ENCODE measurements at regions not wholly inside any gene's neighbourhood (a gene's known extent, or its start where the extent isn't known, plus 50 kb on each side); places are given as distances from the start of the nearest gene placed in this dataset.

DNA sequence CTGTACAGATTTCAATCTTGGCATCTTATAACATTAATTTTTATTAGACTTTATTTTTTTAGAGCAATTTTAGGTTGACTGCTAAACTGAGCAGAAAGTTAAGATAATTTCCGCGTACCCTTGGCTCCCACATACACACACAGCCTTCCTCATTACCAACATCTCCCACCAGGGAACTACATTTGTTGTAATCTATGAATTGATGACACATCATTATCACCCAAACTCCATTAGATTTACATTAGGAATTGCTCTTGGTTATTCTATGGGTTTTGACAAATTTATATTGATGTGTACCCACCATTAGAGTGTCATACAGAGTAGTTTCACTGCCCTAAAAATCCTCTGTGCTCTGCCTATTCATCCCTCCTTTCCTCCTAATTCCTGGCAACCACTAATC is 56.4 kb upstream of the GRIK3 start:
- Histone ChIP-seq H3K4me2 (replicated peaks; ENCODE audit: low read depth, low read length, poor library complexity, severe bottlenecking) (no peak overlapping the region), H3K27ac (ENCODE audit: low read length in 2 of 2) (no peak overlapping the region), H3K4me3 (ENCODE audit: control extremely low read depth in 1 of 5, extremely low read depth in 1 of 5, insufficient read depth in 1 of 5, low read depth in 2 of 5, low read length in 4 of 5) (no peak overlapping the region), H4K20me1 (ENCODE audit: control insufficient read depth, insufficient read depth, low read length, poor library complexity, severe bottlenecking) (no peaks in the 10 kb centered on the region), H3K4me1 (ENCODE audit: control insufficient read depth in 2 of 2, insufficient read depth in 2 of 2, low read length in 2 of 2) (peaks cover 9 to 20% of the 10 kb centered on the region in 2 donors), H3K27me3 (replicated peaks in 1 of 4; ENCODE audit: control extremely low read depth in 1 of 4, control insufficient read depth in 3 of 4, insufficient read depth in 4 of 4, low read length in 3 of 4) (peaks cover 0 to 9% (median 2%) of the 10 kb centered on the region in 4 experiments), H3K9ac (ENCODE audit: low read length) (no peak overlapping the region), H3K9me3 (ENCODE audit: control extremely low read depth in 1 of 3, control insufficient read depth in 2 of 3, insufficient read depth in 1 of 3, low read length in 2 of 3) (no peaks in the 10 kb centered on the region), H2AFZ (ENCODE audit: insufficient read depth, low read depth, low read length, poor library complexity, severe bottlenecking) (no peak overlapping the region), H3K36me3 (replicated peaks in 1 of 2; ENCODE audit: control extremely low read depth in 1 of 2, control insufficient read depth in 1 of 2, extremely low read depth in 1 of 2, insufficient read depth in 2 of 2, low read length in 1 of 2) (no peaks in the 10 kb centered on the region), H3K79me2 (ENCODE audit: control insufficient read depth, insufficient read depth, low read length) (no peaks in the 10 kb centered on the region)
- Mint-ChIP-seq H3K9me3 (ENCODE audit: insufficient read depth) (no peaks in the 10 kb centered on the region), H3K4me1 (peaks cover 18% of the 10 kb centered on the region), H3K4me3 (no peak overlapping the region), H3K27ac (no peak overlapping the region), H3K27me3 (peaks cover 11% of the 10 kb centered on the region)
- DNase-seq (no peak), ATAC-seq (ENCODE audit: low read depth) (no peak)
- no peak for TF ChIP-seq EZH2 (IDR thresholded peaks at IDR 0.05; ENCODE audit: borderline replicate concordance, insufficient read depth, low read depth, low read length, poor library complexity, severe bottlenecking)
- TF ChIP-seq, protein P1, sequence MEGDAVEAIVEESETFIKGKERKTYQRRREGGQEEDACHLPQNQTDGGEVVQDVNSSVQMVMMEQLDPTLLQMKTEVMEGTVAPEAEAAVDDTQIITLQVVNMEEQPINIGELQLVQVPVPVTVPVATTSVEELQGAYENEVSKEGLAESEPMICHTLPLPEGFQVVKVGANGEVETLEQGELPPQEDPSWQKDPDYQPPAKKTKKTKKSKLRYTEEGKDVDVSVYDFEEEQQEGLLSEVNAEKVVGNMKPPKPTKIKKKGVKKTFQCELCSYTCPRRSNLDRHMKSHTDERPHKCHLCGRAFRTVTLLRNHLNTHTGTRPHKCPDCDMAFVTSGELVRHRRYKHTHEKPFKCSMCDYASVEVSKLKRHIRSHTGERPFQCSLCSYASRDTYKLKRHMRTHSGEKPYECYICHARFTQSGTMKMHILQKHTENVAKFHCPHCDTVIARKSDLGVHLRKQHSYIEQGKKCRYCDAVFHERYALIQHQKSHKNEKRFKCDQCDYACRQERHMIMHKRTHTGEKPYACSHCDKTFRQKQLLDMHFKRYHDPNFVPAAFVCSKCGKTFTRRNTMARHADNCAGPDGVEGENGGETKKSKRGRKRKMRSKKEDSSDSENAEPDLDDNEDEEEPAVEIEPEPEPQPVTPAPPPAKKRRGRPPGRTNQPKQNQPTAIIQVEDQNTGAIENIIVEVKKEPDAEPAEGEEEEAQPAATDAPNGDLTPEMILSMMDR (IDR thresholded peaks at IDR 0.05) = no peak
- WGBS (ENCODE audit: insufficient coverage) = no CpG with 5 or more reads among the region's 2 CpGs
- ChIA-PET POLR2A (no interaction called here), CTCF (no interaction called here)
- intact Hi-C loops (cut with micrococcal nuclease) = no loop called here

DNA sequence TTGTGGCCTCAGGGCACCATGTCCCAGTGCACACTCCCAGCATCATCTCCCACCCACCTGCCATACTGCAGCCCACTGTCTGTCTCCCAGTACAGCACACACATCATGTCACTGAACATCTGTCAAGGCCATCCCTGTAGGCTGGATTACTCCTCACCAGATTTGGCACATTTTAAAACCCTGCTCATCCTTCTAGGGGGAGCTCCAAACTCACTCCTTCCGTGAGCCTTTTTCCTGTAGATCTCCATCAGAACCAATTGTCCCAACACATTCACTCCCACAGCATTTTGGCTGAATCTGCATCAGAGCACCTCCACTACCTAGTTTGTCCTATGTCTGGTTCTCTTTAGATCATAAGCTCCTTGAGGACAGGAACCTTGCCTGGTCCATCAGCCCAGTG is 58.6 kb upstream of the GRIK3 start:
- H3K27ac Mint-ChIP-seq = no peak overlapping the region
- WGBS (ENCODE audit: insufficient coverage) = no CpG with 5 or more reads among the region's 1 CpG
- H3K27me3 Mint-ChIP-seq = peaks cover 8% of the 10 kb centered on the region

More for the DNA sequence above, 58.6 kb upstream of the GRIK3 start:
- ChIA-PET CTCF (interaction anchor here (1.0 kb wide), 1 partner anchor 231 kb away, joined by 4 read pairs; no protein-coding TSS in a partner anchor), POLR2A (no interaction called here)
- DNase-seq (no peak), ATAC-seq (ENCODE audit: low read depth) (no peak)
- H4K20me1 ChIP-seq (ENCODE audit: control insufficient read depth, insufficient read depth, low read length, poor library complexity, severe bottlenecking) = no peaks in the 10 kb centered on the region
- Mint-ChIP-seq H3K9me3 (ENCODE audit: insufficient read depth) (no peaks in the 10 kb centered on the region), H3K4me1 (peaks cover 25% of the 10 kb centered on the region), H3K4me3 (no peak overlapping the region)
- H3K36me3 ChIP-seq (replicated peaks in 1 of 2; ENCODE audit: control extremely low read depth in 1 of 2, control insufficient read depth in 1 of 2, extremely low read depth in 1 of 2, insufficient read depth in 2 of 2, low read length in 1 of 2) = no peaks in the 10 kb centered on the region
- no peak overlapping the region for H3K4me2 ChIP-seq (replicated peaks; ENCODE audit: low read depth, low read length, poor library complexity, severe bottlenecking)
- H3K79me2 ChIP-seq (ENCODE audit: control insufficient read depth, insufficient read depth, low read length) = no peaks in the 10 kb centered on the region
- intact Hi-C loops (cut with micrococcal nuclease) = no loop called here
- no peak overlapping the region for H3K9ac ChIP-seq (ENCODE audit: low read length)
- TF ChIP-seq EZH2 (IDR thresholded peaks at IDR 0.05; ENCODE audit: borderline replicate concordance, insufficient read depth, low read depth, low read length, poor library complexity, severe bottlenecking) = no peak
- TF ChIP-seq, protein P1 (IDR thresholded peaks at IDR 0.05) = no peak
- no peak overlapping the region for H3K4me3 ChIP-seq (ENCODE audit: control extremely low read depth in 1 of 5, extremely low read depth in 1 of 5, insufficient read depth in 1 of 5, low read depth in 2 of 5, low read length in 4 of 5)
- H2AFZ ChIP-seq (ENCODE audit: insufficient read depth, low read depth, low read length, poor library complexity, severe bottlenecking) = no peak overlapping the region
- peaks cover 0 to 3% (median 0%) of the 10 kb centered on the region in 3 donors for H3K9me3 ChIP-seq (ENCODE audit: control extremely low read depth in 1 of 3, control insufficient read depth in 2 of 3, insufficient read depth in 1 of 3, low read length in 2 of 3)
- H3K27ac ChIP-seq (ENCODE audit: low read length in 2 of 2) = no peak overlapping the region
- peaks cover 9 to 20% of the 10 kb centered on the region in 2 donors for H3K4me1 ChIP-seq (ENCODE audit: control insufficient read depth in 2 of 2, insufficient read depth in 2 of 2, low read length in 2 of 2)
- peaks cover 0 to 3% (median 0%) of the 10 kb centered on the region in 4 experiments for H3K27me3 ChIP-seq (replicated peaks in 1 of 4; ENCODE audit: control extremely low read depth in 1 of 4, control insufficient read depth in 3 of 4, insufficient read depth in 4 of 4, low read length in 3 of 4)
